DND-41 (cell line): ENCODE measurements at regions not wholly inside any gene's neighbourhood (a gene's known extent, or its start where the extent isn't known, plus 50 kb on each side); places are given as distances from the start of the nearest gene placed in this dataset.

Experiments used
- EZH2 ChIP-seq: IDR thresholded peaks from 3 replicates; pipeline ENCODE4 v1.6.1; 2012; ENCODE audit warnings: borderline replicate concordance, low read depth, mild to moderate bottlenecking, moderate library complexity, low read length, inconsistent platforms; ENCODE audit not compliant: severe bottlenecking
- TF ChIP-seq, protein P1 (sequence below): IDR thresholded peaks from 2 replicates; pipeline ENCODE4 v1.5.1; 2012; ENCODE audit warnings: borderline replicate concordance, low read length, moderate library complexity, mild to moderate bottlenecking; ENCODE audit not compliant: poor library complexity, severe bottlenecking; ENCODE audit errors: extremely low read depth

DNA sequence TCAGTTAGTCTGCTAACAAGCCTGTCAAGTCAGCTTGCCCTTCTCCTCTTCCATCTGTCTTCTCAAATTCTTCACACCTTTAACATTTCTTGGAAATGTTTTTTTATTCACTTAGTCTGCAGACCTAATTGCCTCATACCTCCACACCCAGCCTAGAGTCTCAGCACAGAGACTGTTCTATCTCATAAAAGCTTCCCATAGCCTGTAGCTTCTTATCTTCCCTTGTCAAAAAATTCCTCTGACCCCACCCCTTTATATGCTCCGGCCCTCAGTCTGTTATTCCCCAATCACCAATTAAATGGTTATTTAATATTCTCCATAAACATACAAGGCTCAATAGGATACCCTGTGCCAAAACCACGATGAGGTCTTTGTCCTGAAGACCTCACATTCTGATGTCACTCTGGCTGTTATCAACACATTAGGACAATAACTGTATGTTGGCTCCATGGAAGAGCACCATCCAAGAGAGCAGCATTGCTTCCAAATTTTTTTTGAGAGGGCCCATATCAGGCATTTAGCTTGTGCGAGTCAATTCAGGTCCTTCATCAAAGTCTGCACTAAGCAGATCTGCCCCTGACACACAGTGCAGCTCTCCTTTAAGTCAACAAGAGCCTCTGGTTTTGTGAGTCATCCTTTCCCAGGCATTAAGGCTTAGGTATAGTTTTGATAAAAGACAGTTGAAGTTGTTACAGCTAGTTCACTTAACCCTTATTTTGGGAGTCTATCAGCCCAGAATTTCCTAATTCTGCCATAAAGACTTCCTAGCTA is 83.2 kb upstream of the TBX18 start:
- TF ChIP-seq, protein P1, sequence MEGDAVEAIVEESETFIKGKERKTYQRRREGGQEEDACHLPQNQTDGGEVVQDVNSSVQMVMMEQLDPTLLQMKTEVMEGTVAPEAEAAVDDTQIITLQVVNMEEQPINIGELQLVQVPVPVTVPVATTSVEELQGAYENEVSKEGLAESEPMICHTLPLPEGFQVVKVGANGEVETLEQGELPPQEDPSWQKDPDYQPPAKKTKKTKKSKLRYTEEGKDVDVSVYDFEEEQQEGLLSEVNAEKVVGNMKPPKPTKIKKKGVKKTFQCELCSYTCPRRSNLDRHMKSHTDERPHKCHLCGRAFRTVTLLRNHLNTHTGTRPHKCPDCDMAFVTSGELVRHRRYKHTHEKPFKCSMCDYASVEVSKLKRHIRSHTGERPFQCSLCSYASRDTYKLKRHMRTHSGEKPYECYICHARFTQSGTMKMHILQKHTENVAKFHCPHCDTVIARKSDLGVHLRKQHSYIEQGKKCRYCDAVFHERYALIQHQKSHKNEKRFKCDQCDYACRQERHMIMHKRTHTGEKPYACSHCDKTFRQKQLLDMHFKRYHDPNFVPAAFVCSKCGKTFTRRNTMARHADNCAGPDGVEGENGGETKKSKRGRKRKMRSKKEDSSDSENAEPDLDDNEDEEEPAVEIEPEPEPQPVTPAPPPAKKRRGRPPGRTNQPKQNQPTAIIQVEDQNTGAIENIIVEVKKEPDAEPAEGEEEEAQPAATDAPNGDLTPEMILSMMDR, result no peak
- no peak for TF ChIP-seq EZH2
